Trophoblast cell (in vitro differentiated cells and primary cell): ENCODE measurements at regions not wholly inside any gene's neighbourhood (a gene's known extent, or its start where the extent isn't known, plus 50 kb on each side); places are given as distances from the start of the nearest gene placed in this dataset.
"Not testable (repeated sequence)": the region's sequence is repeated elsewhere in the genome, so short reads cannot be mapped to it uniquely, and the experiment has no call there.

ENCODE experiments used
- DNase-seq, 2 donors: peaks; one replicate each; pipeline ENCODE4 v3.0.0-alpha.2; 2016
- H2AFZ ChIP-seq: 2 replicates; pipeline ENCODE4 v1.6.1; 2013; ENCODE audit warnings: low read length, moderate library complexity, mild to moderate bottlenecking; ENCODE audit not compliant: insufficient read depth, poor library complexity
- H2AK5ac ChIP-seq: 2 replicates; pipeline ENCODE4 v1.6.1; 2013; ENCODE audit warnings: mild to moderate bottlenecking, low read length
- H2BK120ac ChIP-seq: 2 replicates; pipeline ENCODE4 v1.6.1; 2013; ENCODE audit warnings: low read length, mild to moderate bottlenecking, moderate library complexity; ENCODE audit not compliant: insufficient read depth, poor library complexity
- H2BK12ac ChIP-seq: 2 replicates; pipeline ENCODE4 v1.6.1; 2013; ENCODE audit warnings: mild to moderate bottlenecking, low read length, moderate library complexity
- H2BK5ac ChIP-seq: 2 replicates; pipeline ENCODE4 v1.6.1; 2013; ENCODE audit warnings: low read length, low read depth, moderate library complexity, mild to moderate bottlenecking; ENCODE audit not compliant: poor library complexity
- H3K14ac ChIP-seq: 2 replicates; pipeline ENCODE4 v1.6.1; 2013; ENCODE audit warnings: mild to moderate bottlenecking, low read length
- H3K18ac ChIP-seq: 2 replicates; pipeline ENCODE4 v1.6.1; 2013; ENCODE audit warnings: mild to moderate bottlenecking, low read length
- H3K23ac ChIP-seq: 2 replicates; pipeline ENCODE4 v1.6.1; 2013; ENCODE audit warnings: low read length
- H3K27ac ChIP-seq: 2 replicates; pipeline ENCODE4 v1.5.1; 2013; ENCODE audit warnings: low read depth, mild to moderate bottlenecking, inconsistent platforms, low read length, moderate library complexity
- H3K27me3 ChIP-seq: 2 replicates; pipeline ENCODE4 v1.6.1; 2013; ENCODE audit warnings: inconsistent platforms, mild to moderate bottlenecking, low read length, moderate library complexity; ENCODE audit not compliant: insufficient read depth
- H3K36me3 ChIP-seq, 2 experiments: 1 replicate in 1 of 2; 2 replicates in 1 of 2; pipeline ENCODE4 v1.6.1; 2013; ENCODE audit warnings: low read length in 2 of 2, mild to moderate bottlenecking in 2 of 2, moderate library complexity in 1 of 2; ENCODE audit not compliant: insufficient read depth in 2 of 2, control insufficient read depth in 1 of 2
- H3K4ac ChIP-seq: 2 replicates; pipeline ENCODE4 v1.6.1; 2013; ENCODE audit warnings: low read depth, mild to moderate bottlenecking, low read length, moderate library complexity
- H3K4me1 ChIP-seq, 2 experiments: 1 replicate in 1 of 2; 2 replicates in 1 of 2; pipeline ENCODE4 v1.6.1; 2013; ENCODE audit warnings: low read length in 2 of 2, mild to moderate bottlenecking in 2 of 2, moderate library complexity in 1 of 2; ENCODE audit not compliant: insufficient read depth in 2 of 2, control insufficient read depth in 1 of 2
- H3K4me2 ChIP-seq: 2 replicates; pipeline ENCODE4 v1.6.1; 2013; ENCODE audit warnings: inconsistent platforms, mild to moderate bottlenecking, low read length, moderate library complexity
- H3K4me3 ChIP-seq: 2 replicates; pipeline ENCODE4 v1.5.1; 2013; ENCODE audit warnings: mild to moderate bottlenecking, low read depth, low read length, inconsistent platforms
- H3K79me1 ChIP-seq: one replicate; pipeline ENCODE4 v1.6.1; 2013; ENCODE audit warnings: low read length
- H3K79me2 ChIP-seq: 2 replicates; pipeline ENCODE4 v1.6.1; 2013; ENCODE audit warnings: low read length, mild to moderate bottlenecking; ENCODE audit not compliant: control insufficient read depth, insufficient read depth, poor library complexity
- H3K9ac ChIP-seq: 2 replicates; pipeline ENCODE4 v1.6.1; 2013; ENCODE audit warnings: mild to moderate bottlenecking, low read length
- H3K9me3 ChIP-seq: 2 replicates; pipeline ENCODE4 v1.6.1; 2013; ENCODE audit warnings: low read depth, mild to moderate bottlenecking, control low read depth, inconsistent platforms, low read length; ENCODE audit not compliant: insufficient read depth
- H4K12ac ChIP-seq: 2 replicates; pipeline ENCODE4 v1.6.1; 2013; ENCODE audit warnings: low read depth, mild to moderate bottlenecking, low read length, moderate library complexity
- H4K8ac ChIP-seq: 2 replicates; pipeline ENCODE4 v1.6.1; 2013; ENCODE audit warnings: low read depth, mild to moderate bottlenecking, low read length, moderate library complexity
- H4K91ac ChIP-seq: one replicate; pipeline ENCODE4 v1.6.1; 2013; ENCODE audit warnings: low read depth, mild to moderate bottlenecking, low read length, moderate library complexity
- WGBS: extraction: QIAGEN DNeasy Blood & Tissue Kit; methylation state at CpG from one replicate; pipeline ENCODE4 v1.1.7; 2013; ENCODE audit warnings: missing lambda C conversion rate; ENCODE audit not compliant: insufficient read length, insufficient coverage; ENCODE audit errors: extremely low coverage; 5-methylcytosine and 5-hydroxymethylcytosine counted together

- not testable (repeated sequence) for DNase-seq, H3K9ac ChIP-seq, H2AFZ ChIP-seq, H4K12ac ChIP-seq, H3K18ac ChIP-seq, H3K27me3 ChIP-seq, H3K23ac ChIP-seq, H4K91ac ChIP-seq, H3K79me1 ChIP-seq, H2BK12ac ChIP-seq, H3K4me2 ChIP-seq, H2BK120ac ChIP-seq, H3K9me3 ChIP-seq, H2AK5ac ChIP-seq, H3K79me2 ChIP-seq, H3K4ac ChIP-seq, H4K8ac ChIP-seq, H3K4me1 ChIP-seq, H3K4me3 ChIP-seq, H3K36me3 ChIP-seq, H3K14ac ChIP-seq, H2BK5ac ChIP-seq, H3K27ac ChIP-seq
- WGBS: no CpG with 5 or more reads among the region's 41 CpGs
Observed at GRCh38 chr14:56990991-56991627, 180.8 kb upstream of the OTX2 start.

GRCh38 chr14:56989359-56989758 lies 179.1 kb upstream of the OTX2 start:
- no peak overlapping the region for H3K23ac ChIP-seq
- H3K14ac ChIP-seq: no peak overlapping the region
- no peak overlapping the region for H4K91ac ChIP-seq
- H3K27me3 ChIP-seq: no peaks in the 10 kb centered on the region
- no peaks in the 10 kb centered on the region for H3K36me3 ChIP-seq
- H2BK120ac ChIP-seq: no peak overlapping the region
- no peak overlapping the region for H4K12ac ChIP-seq
- no peak overlapping the region for H3K18ac ChIP-seq
- no peak overlapping the region for H3K4ac ChIP-seq
- no peak overlapping the region for H2AFZ ChIP-seq
- no peak for DNase-seq
- H2AK5ac ChIP-seq: no peak overlapping the region
- no peak overlapping the region for H3K4me3 ChIP-seq
- H2BK5ac ChIP-seq: no peak overlapping the region
- no peak overlapping the region for H3K4me2 ChIP-seq
- H3K79me1 ChIP-seq: no peaks in the 10 kb centered on the region
- no peaks in the 10 kb centered on the region for H3K4me1 ChIP-seq
- no peak overlapping the region for H4K8ac ChIP-seq
- H3K9ac ChIP-seq: no peak overlapping the region
- WGBS: no CpG with 5 or more reads among the region's 5 CpGs
- no peaks in the 10 kb centered on the region for H3K9me3 ChIP-seq
- H2BK12ac ChIP-seq: no peak overlapping the region
- H3K79me2 ChIP-seq: no peaks in the 10 kb centered on the region
- H3K27ac ChIP-seq: no peak overlapping the region

- Histone ChIP-seq H3K4me1 (no peaks in the 10 kb centered on the region), H3K4me3 (no peak overlapping the region), H2AK5ac (no peak overlapping the region), H4K8ac (no peak overlapping the region), H3K14ac (no peak overlapping the region), H3K23ac (no peak overlapping the region), H3K27me3 (no peaks in the 10 kb centered on the region), H4K12ac (no peak overlapping the region), H3K36me3 (no peaks in the 10 kb centered on the region), H4K91ac (no peak overlapping the region), H2AFZ (no peak overlapping the region), H3K18ac (no peak overlapping the region), H3K79me1 (no peaks in the 10 kb centered on the region), H2BK5ac (no peak overlapping the region), H2BK120ac (no peak overlapping the region), H3K27ac (no peak overlapping the region), H3K9me3 (no peaks in the 10 kb centered on the region), H3K4ac (no peak overlapping the region), H2BK12ac (no peak overlapping the region), H3K9ac (no peak overlapping the region), H3K4me2 (no peak overlapping the region), H3K79me2 (no peaks in the 10 kb centered on the region)
- no peak for DNase-seq
- no CpG with 5 or more reads among the region's 3 CpGs for whole genome bisulfite sequencing
Observed at GRCh38 chr14:56979936-56980335, 169.7 kb upstream of the OTX2 start.

GRCh38 chr14:56976211-56976610 lies 165.9 kb upstream of the OTX2 start:
- H4K8ac ChIP-seq: no peak overlapping the region
- H3K79me2 ChIP-seq: no peaks in the 10 kb centered on the region
- no peak overlapping the region for H4K12ac ChIP-seq
- WGBS: no CpG with 5 or more reads among the region's 2 CpGs
- H3K23ac ChIP-seq: no peak overlapping the region
- H3K9ac ChIP-seq: no peak overlapping the region
- H3K4me3 ChIP-seq: no peak overlapping the region
- no peak overlapping the region for H2BK5ac ChIP-seq
- H2AK5ac ChIP-seq: no peak overlapping the region
- no peak overlapping the region for H4K91ac ChIP-seq
- no peaks in the 10 kb centered on the region for H3K4me1 ChIP-seq
- H3K79me1 ChIP-seq: no peaks in the 10 kb centered on the region
- no peak overlapping the region for H3K4ac ChIP-seq
- no peak overlapping the region for H3K18ac ChIP-seq
- H3K4me2 ChIP-seq: no peak overlapping the region
- no peak overlapping the region for H2BK120ac ChIP-seq
- no peak overlapping the region for H3K14ac ChIP-seq
- H3K9me3 ChIP-seq: no peaks in the 10 kb centered on the region
- H2BK12ac ChIP-seq: no peak overlapping the region
- DNase-seq: no peak
- no peaks in the 10 kb centered on the region for H3K27me3 ChIP-seq
- H3K36me3 ChIP-seq: no peaks in the 10 kb centered on the region
- no peak overlapping the region for H2AFZ ChIP-seq
- no peak overlapping the region for H3K27ac ChIP-seq
